HEK293 (cell line): ENCODE measurements at regions not wholly inside any gene's neighbourhood (a gene's known extent, or its start where the extent isn't known, plus 50 kb on each side); places are given as distances from the start of the nearest gene placed in this dataset.

Experiments used
- CTCF ChIA-PET: fragments of 350-600 bp; formaldehyde crosslinking; extraction: SDS; loops from one replicate; lab custom pipeline; 2021; ENCODE audit warnings: antibody characterized with exemption; lab: Yijun Ruan, JAX
- POLR2A ChIA-PET: fragments of 300-600 bp; formaldehyde crosslinking; extraction: SDS; loops from one replicate; lab custom pipeline; 2020; ENCODE audit warnings: antibody characterized with exemption, inconsistent platforms; lab: Yijun Ruan, JAX
- H3K27ac ChIP-seq: fragments of 200-500 bp; sonication (Bioruptor generic); 2 replicates; pipeline ENCODE4 v1.5.1; 2014; ENCODE audit warnings: low read depth, low read length, control low read depth, inconsistent platforms; ENCODE audit errors: extremely low read depth
- H3K36me3 ChIP-seq, 2 experiments: fragments of 200-500 bp in 1 of 2; sonication (Bioruptor generic) in 1 of 2; 1 replicate in 1 of 2; 2 replicates in 1 of 2; pipeline ENCODE4 v1.5.1; 2014 to 2017; ENCODE audit warnings: inconsistent platforms in 2 of 2, low read length in 2 of 2; ENCODE audit not compliant: control insufficient read depth in 2 of 2, insufficient read depth in 1 of 2
- H3K4me1 ChIP-seq: fragments of 200-500 bp; sonication (Bioruptor generic); 2 replicates; pipeline ENCODE4 v1.5.1; 2014; ENCODE audit warnings: mild to moderate bottlenecking, low read length, inconsistent platforms; ENCODE audit not compliant: control insufficient read depth, insufficient read depth
- H3K4me3 ChIP-seq: 2 replicates; pipeline ENCODE4 v1.5.1; 2011; ENCODE audit warnings: low read depth, mild to moderate bottlenecking, control low read depth, low read length, moderate library complexity
- H3K9me3 ChIP-seq: fragments of 200-500 bp; sonication (Bioruptor generic); 2 replicates; pipeline ENCODE4 v1.5.1; 2014; ENCODE audit warnings: low read depth, low read length, inconsistent platforms; ENCODE audit not compliant: control insufficient read depth, insufficient read depth
- SP2 ChIP-seq: fragments of 450-650 bp; formaldehyde crosslinking; IDR thresholded peaks from 2 replicates; pipeline ENCODE4 v1.5.1; 2016; ENCODE audit warnings: missing biosample characterization, missing genetic modification characterization
- TCF7L2 ChIP-seq: IDR thresholded peaks from 2 replicates; pipeline ENCODE4 v1.6.1; 2011; ENCODE audit warnings: low read depth, mild to moderate bottlenecking, inconsistent platforms, low read length, moderate library complexity, borderline replicate concordance
- WT1 ChIP-seq: fragments of 450-650 bp; formaldehyde crosslinking; IDR thresholded peaks from 2 replicates; pipeline ENCODE4 v1.5.1; 2016; ENCODE audit warnings: missing biosample characterization, missing genetic modification characterization
- ZBTB20 ChIP-seq: fragments of 450-650 bp; formaldehyde crosslinking; IDR thresholded peaks from 2 replicates; pipeline ENCODE4 v1.5.1; 2016; ENCODE audit warnings: missing biosample characterization, missing genetic modification characterization
- ZBTB21 ChIP-seq: fragments of 450-650 bp; formaldehyde crosslinking; IDR thresholded peaks from 2 replicates; pipeline ENCODE4 v1.5.1; 2017; ENCODE audit warnings: missing biosample characterization, missing genetic modification characterization
- ZNF146 ChIP-seq: fragments of 450-650 bp; formaldehyde crosslinking; IDR thresholded peaks from 2 replicates; pipeline ENCODE4 v1.5.1; 2016; ENCODE audit warnings: missing biosample characterization, missing genetic modification characterization
- ZNF2 ChIP-seq: fragments of 450-650 bp; formaldehyde crosslinking; IDR thresholded peaks from 2 replicates; pipeline ENCODE4 v1.5.1; 2016; ENCODE audit warnings: missing biosample characterization, missing genetic modification characterization
- ZNF202 ChIP-seq: fragments of 450-650 bp; formaldehyde crosslinking; IDR thresholded peaks from 2 replicates; pipeline ENCODE4 v1.5.1; 2016; ENCODE audit warnings: missing biosample characterization, missing genetic modification characterization, borderline replicate concordance
- ZNF404 ChIP-seq: fragments of 450-650 bp; formaldehyde crosslinking; IDR thresholded peaks from 2 replicates; pipeline ENCODE4 v1.5.1; 2017; ENCODE audit warnings: missing biosample characterization, missing genetic modification characterization
- ZNF530 ChIP-seq: fragments of 450-650 bp; formaldehyde crosslinking; IDR thresholded peaks from 2 replicates; pipeline ENCODE4 v1.5.1; 2016; ENCODE audit warnings: low read depth, missing biosample characterization, missing genetic modification characterization
- ZNF600 ChIP-seq: fragments of 450-650 bp; formaldehyde crosslinking; IDR thresholded peaks from 2 replicates; pipeline ENCODE4 v1.5.1; 2016; ENCODE audit warnings: missing biosample characterization, missing genetic modification characterization
- ZNF660 ChIP-seq: fragments of 450-650 bp; IDR thresholded peaks from 2 replicates; pipeline ENCODE4 v1.5.1; 2018; ENCODE audit warnings: missing biosample characterization, mild to moderate bottlenecking, missing genetic modification characterization
- TF ChIP-seq, protein P1 (sequence below): fragments of 450-650 bp; formaldehyde crosslinking; IDR thresholded peaks from 2 replicates; pipeline ENCODE4 v1.5.1; 2016; ENCODE audit warnings: missing biosample characterization, missing genetic modification characterization
- TF ChIP-seq, protein P2 (sequence below): fragments of 450-650 bp; formaldehyde crosslinking; IDR thresholded peaks from 2 replicates; pipeline ENCODE4 v1.5.1; 2016; ENCODE audit warnings: missing biosample characterization, missing genetic modification characterization
- TF ChIP-seq, protein P3 (sequence below): fragments of 450-650 bp; formaldehyde crosslinking; conservative IDR thresholded peaks from 2 replicates; pipeline ENCODE4 v1.5.1; 2016; ENCODE audit warnings: low read depth, missing biosample characterization, missing genetic modification characterization
- TF ChIP-seq, protein P4 (sequence below): fragments of 450-650 bp; formaldehyde crosslinking; IDR thresholded peaks from 2 replicates; pipeline ENCODE4 v1.5.1; 2016; ENCODE audit warnings: missing biosample characterization, missing genetic modification characterization
- TF ChIP-seq, protein P5 (sequence below): fragments of 450-650 bp; formaldehyde crosslinking; IDR thresholded peaks from 2 replicates; pipeline ENCODE4 v1.5.1; 2016; ENCODE audit warnings: missing biosample characterization, missing genetic modification characterization
- TF ChIP-seq, protein P6 (sequence below): fragments of 450-650 bp; formaldehyde crosslinking; IDR thresholded peaks from 2 replicates; pipeline ENCODE4 v1.5.1; 2017; ENCODE audit warnings: missing biosample characterization, mild to moderate bottlenecking, missing genetic modification characterization, moderate library complexity

DNA sequence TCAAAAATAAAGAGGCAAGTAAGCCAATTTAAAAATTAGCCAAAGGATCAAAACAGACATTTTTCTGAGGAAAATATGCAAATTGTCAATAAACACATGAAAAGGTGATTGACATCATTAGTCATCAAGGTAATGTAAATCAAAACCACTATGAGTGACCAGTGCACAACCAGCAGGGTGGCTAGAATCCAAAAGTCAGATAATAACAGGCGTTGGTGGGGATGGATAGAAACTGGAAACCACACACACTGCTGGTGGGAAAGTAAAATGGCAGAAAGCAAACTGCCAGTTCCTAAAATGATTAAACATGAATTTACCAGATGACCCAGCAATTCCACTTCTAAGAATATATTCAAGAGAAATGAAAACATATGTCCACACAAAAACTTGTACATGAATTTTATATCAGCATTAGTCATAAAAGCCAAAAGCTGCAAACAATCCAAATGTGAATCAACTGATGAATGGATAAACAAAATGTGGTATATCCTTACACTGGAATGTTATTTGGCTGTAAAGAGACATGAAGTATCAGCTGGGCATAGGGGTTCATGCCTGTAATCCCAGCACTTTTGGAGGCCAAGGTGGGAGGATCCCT is 74.8 kb upstream of the MBOAT1 start:
- ChIA-PET CTCF (interaction anchor here (0.9 kb wide), 1 partner anchor 241 kb away, joined by 4 read pairs; no protein-coding TSS in a partner anchor), POLR2A (no interaction called here)
- Histone ChIP-seq H3K36me3 (no peaks in the 10 kb centered on the region), H3K4me1 (no peaks in the 10 kb centered on the region), H3K27ac (no peak overlapping the region), H3K4me3 (no peak overlapping the region), H3K9me3 (no peaks in the 10 kb centered on the region)
- TF ChIP-seq SP2 (tag by site-specific recombination) (no peak), ZNF660 (tag by site-specific recombination) (no peak), ZNF146 (tag by site-specific recombination) (no peak), ZNF202 (no peak), ZBTB21 (no peak), ZBTB20 (no peak), WT1 (no peak), ZNF404 (tag by site-specific recombination) (no peak)
- TF ChIP-seq, protein P1, sequence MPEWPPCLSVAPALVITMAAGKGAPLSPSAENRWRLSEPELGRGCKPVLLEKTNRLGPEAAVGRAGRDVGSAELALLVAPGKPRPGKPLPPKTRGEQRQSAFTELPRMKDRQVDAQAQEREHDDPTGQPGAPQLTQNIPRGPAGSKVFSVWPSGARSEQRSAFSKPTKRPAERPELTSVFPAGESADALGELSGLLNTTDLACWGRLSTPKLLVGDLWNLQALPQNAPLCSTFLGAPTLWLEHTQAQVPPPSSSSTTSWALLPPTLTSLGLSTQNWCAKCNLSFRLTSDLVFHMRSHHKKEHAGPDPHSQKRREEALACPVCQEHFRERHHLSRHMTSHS: no peak
- TF ChIP-seq, protein P2, sequence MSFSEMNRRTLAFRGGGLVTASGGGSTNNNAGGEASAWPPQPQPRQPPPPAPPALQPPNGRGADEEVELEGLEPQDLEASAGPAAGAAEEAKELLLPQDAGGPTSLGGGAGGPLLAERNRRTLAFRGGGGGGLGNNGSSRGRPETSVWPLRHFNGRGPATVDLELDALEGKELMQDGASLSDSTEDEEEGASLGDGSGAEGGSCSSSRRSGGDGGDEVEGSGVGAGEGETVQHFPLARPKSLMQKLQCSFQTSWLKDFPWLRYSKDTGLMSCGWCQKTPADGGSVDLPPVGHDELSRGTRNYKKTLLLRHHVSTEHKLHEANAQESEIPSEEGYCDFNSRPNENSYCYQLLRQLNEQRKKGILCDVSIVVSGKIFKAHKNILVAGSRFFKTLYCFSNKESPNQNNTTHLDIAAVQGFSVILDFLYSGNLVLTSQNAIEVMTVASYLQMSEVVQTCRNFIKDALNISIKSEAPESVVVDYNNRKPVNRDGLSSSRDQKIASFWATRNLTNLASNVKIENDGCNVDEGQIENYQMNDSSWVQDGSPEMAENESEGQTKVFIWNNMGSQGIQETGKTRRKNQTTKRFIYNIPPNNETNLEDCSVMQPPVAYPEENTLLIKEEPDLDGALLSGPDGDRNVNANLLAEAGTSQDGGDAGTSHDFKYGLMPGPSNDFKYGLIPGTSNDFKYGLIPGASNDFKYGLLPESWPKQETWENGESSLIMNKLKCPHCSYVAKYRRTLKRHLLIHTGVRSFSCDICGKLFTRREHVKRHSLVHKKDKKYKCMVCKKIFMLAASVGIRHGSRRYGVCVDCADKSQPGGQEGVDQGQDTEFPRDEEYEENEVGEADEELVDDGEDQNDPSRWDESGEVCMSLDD: no peak

DNA sequence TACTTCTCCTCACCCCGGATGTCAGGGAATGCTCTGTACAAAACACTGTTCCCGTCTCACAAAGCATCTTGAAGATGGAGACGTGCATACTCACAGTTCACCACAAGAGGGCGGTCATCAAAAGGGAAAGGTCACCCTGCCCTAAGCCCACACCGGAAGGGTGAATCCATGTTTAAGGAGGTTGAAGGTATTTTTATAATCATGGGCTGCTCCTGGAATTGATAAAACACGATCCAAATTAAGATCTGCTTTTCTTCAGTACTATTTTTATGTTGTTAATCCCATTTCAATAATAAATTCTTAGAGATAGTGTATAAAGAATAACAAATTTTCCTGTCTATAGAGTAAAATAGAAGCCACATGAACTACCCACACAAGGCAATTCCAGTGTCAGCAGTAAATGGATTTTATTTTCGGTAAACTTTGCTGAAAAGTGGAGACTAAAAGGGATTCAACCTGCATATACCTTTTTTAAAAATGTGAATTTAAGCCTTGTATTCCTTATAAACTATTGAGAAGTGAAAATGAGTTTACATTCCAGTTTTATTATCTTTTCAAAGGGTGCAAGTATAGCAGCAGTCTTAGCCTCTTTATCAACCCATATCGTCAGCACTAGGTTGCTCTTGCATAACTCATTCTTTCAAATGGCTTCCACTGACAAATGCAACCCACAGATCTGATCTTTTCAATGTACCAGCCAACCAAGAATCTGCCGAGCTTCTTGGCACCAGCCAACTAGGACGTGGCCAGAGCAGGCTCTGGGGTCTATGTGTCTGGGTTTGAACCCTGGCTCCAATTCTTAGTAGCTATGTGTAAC is 79.7 kb upstream of the MBOAT1 start:
- POLR2A ChIA-PET: interaction anchor here (1.0 kb wide), 1 partner anchor 109 kb away, joined by 4 read pairs; no protein-coding TSS in a partner anchor
- TF ChIP-seq, protein P3, sequence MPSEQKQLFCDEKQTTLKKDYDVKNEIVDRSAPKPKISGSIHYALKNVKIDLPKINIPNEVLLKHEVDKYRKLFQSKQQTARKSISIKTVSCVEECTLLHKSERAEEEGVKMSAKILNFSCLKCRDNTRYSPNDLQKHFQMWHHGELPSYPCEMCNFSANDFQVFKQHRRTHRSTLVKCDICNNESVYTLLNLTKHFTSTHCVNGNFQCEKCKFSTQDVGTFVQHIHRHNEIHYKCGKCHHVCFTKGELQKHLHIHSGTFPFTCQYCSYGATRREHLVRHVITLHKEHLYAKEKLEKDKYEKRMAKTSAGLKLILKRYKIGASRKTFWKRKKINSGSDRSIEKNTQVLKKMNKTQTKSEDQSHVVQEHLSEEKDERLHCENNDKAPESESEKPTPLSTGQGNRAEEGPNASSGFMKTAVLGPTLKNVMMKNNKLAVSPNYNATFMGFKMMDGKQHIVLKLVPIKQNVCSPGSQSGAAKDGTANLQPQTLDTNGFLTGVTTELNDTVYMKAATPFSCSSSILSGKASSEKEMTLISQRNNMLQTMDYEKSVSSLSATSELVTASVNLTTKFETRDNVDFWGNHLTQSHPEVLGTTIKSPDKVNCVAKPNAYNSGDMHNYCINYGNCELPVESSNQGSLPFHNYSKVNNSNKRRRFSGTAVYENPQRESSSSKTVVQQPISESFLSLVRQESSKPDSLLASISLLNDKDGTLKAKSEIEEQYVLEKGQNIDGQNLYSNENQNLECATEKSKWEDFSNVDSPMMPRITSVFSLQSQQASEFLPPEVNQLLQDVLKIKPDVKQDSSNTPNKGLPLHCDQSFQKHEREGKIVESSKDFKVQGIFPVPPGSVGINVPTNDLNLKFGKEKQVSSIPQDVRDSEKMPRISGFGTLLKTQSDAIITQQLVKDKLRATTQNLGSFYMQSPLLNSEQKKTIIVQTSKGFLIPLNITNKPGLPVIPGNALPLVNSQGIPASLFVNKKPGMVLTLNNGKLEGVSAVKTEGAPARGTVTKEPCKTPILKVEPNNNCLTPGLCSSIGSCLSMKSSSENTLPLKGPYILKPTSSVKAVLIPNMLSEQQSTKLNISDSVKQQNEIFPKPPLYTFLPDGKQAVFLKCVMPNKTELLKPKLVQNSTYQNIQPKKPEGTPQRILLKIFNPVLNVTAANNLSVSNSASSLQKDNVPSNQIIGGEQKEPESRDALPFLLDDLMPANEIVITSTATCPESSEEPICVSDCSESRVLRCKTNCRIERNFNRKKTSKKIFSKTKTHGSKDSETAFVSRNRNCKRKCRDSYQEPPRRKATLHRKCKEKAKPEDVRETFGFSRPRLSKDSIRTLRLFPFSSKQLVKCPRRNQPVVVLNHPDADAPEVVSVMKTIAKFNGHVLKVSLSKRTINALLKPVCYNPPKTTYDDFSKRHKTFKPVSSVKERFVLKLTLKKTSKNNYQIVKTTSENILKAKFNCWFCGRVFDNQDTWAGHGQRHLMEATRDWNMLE (tag by site-specific recombination): 0 out of 2 replicates have a peak, but pooled peaks have one; percentile 13
- TF ChIP-seq, protein P4, sequence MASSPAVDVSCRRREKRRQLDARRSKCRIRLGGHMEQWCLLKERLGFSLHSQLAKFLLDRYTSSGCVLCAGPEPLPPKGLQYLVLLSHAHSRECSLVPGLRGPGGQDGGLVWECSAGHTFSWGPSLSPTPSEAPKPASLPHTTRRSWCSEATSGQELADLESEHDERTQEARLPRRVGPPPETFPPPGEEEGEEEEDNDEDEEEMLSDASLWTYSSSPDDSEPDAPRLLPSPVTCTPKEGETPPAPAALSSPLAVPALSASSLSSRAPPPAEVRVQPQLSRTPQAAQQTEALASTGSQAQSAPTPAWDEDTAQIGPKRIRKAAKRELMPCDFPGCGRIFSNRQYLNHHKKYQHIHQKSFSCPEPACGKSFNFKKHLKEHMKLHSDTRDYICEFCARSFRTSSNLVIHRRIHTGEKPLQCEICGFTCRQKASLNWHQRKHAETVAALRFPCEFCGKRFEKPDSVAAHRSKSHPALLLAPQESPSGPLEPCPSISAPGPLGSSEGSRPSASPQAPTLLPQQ: peak; percentile 25; the same call in 1 of the 2 replicates
- no peak for TF ChIP-seq ZNF530
- TF ChIP-seq TCF7L2: peak; percentile 78; the same call in 1 of the 2 replicates
- TF ChIP-seq, protein P5, sequence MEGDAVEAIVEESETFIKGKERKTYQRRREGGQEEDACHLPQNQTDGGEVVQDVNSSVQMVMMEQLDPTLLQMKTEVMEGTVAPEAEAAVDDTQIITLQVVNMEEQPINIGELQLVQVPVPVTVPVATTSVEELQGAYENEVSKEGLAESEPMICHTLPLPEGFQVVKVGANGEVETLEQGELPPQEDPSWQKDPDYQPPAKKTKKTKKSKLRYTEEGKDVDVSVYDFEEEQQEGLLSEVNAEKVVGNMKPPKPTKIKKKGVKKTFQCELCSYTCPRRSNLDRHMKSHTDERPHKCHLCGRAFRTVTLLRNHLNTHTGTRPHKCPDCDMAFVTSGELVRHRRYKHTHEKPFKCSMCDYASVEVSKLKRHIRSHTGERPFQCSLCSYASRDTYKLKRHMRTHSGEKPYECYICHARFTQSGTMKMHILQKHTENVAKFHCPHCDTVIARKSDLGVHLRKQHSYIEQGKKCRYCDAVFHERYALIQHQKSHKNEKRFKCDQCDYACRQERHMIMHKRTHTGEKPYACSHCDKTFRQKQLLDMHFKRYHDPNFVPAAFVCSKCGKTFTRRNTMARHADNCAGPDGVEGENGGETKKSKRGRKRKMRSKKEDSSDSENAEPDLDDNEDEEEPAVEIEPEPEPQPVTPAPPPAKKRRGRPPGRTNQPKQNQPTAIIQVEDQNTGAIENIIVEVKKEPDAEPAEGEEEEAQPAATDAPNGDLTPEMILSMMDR (tag by site-specific recombination): peak; percentile 73; the same call in 1 of the 2 replicates
- TF ChIP-seq WT1: no peak
- TF ChIP-seq, protein P6, sequence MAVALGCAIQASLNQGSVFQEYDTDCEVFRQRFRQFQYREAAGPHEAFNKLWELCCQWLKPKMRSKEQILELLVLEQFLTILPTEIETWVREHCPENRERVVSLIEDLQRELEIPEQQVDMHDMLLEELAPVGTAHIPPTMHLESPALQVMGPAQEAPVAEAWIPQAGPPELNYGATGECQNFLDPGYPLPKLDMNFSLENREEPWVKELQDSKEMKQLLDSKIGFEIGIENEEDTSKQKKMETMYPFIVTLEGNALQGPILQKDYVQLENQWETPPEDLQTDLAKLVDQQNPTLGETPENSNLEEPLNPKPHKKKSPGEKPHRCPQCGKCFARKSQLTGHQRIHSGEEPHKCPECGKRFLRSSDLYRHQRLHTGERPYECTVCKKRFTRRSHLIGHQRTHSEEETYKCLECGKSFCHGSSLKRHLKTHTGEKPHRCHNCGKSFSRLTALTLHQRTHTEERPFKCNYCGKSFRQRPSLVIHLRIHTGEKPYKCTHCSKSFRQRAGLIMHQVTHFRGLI (tag by site-specific recombination): peak; percentile 48; the same call in 1 of the 2 replicates
- TF ChIP-seq ZNF600: 0 out of 2 replicates have a peak, but pooled peaks have one; percentile 23
- peak; percentile 79 for TF ChIP-seq ZNF2

More for the DNA sequence above, 79.7 kb upstream of the MBOAT1 start:
- Histone ChIP-seq H3K4me3 (no peak overlapping the region), H3K36me3 (no peaks in the 10 kb centered on the region), H3K9me3 (no peaks in the 10 kb centered on the region), H3K27ac (no peak overlapping the region), H3K4me1 (no peaks in the 10 kb centered on the region)
- CTCF ChIA-PET: interaction anchor here (0.6 to 2.6 kb wide), 14 partner anchors 7 to 1296 kb away, joined by 3 to 14 read pairs (median 3); no protein-coding TSS in a partner anchor
